HUDEP-2 (cell line): ENCODE measurements at regions not wholly inside any gene's neighbourhood (a gene's known extent, or its start where the extent isn't known, plus 50 kb on each side); places are given as distances from the start of the nearest gene placed in this dataset.

Experiments used
- DNase-seq, 76 experiments: peaks; one replicate each; lab custom pipeline; 2025; ENCODE audit not compliant: unreplicated experiment in 76 of 76; lab: John Stamatoyannopoulos, UW

- no peak for DNase-seq
Observed at GRCh38 chr7:91811641-91812040, 68.9 kb downstream of the MTERF1 start.

GRCh38 chr7:91812388-91812787, 68.1 kb downstream of the MTERF1 start:
- no peak for DNase-seq

- DNase-seq, result peak in 1 of 76 experiments; percentile 4
Observed at GRCh38 chr7:91814189-91814588, 66.3 kb downstream of the MTERF1 start.
